ENCODE measurements at regions not wholly inside any gene's neighbourhood (a gene's known extent, or its start where the extent isn't known, plus 50 kb on each side); places are given as distances from the start of the nearest gene placed in this dataset.
"Not testable (repeated sequence)": the region's sequence is repeated elsewhere in the genome, so short reads cannot be mapped to it uniquely, and the experiment has no call there.

DNA sequence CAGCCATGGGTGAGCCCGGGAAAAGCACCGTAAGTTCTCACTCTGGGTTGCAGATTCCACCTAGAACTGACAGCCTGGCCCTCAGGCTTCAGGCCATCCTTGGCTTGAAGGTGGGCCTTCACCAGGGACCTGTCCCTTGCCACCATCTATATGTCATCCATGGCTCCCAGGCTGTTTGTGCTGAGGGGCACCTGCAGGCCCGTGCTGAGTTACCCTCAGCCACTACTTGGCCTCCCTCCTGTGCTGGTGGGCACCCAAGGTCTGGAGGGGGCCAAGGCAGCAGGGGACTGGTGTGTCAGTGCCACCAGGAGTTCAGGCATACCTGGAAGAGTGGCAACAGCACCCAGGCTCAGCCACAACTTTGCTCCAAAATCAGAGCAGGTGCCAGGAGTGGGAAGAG, 326.2 kb upstream of the SMIM21 start:
- DNase-seq (ENCODE audit: low read depth), result no peak

DNA sequence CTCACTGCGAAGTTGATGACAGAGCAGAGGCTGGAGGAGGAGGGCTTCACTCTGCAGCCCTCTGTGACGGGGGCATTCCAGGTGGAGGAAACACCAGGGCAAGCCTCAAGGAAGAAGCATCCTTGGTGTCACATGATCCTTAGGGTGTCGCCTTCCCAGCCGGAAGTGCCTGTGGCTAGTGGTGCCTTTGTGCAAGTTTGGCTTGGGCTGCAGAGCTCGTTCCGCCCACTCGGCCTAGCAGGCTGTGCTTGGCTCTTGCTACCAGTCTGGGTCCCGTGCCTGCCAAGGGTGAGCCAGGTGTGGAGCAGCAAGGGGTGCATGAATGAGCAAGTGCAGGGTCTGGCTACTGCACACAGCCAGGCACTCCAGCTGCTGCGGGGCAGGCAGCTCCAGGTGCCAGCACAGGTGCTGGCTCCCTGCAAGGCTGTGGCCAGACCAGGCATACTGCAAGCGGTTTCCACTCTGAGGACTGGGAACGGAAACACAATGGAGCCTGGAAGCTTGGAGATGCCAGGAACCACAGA, 325.3 kb upstream of the SMIM21 start:
- DNase-seq (ENCODE audit: low read depth), result no peak

GRCh38 chr18:75745147-75745546, 317.6 kb upstream of the SMIM21 start:
- peak; percentile 61 for DNase-seq (ENCODE audit: low read depth)

DNA sequence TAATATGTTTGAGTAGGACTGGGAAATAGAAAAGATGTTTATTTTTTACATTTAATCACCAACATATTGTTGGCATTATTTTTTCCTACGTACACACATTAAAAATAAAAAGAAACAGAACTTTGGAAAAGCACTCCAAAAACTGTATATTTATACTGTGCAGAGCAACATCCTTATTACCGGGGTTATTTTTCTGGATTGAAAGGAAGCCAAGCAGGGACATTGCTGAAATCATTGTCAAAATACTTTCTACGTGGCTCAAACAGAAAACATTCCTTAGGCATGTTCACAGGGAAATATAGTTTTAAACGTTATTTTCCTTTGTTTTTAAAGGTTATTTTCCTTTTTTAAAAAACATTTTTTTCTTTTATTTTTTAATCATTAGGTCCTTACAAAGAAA, 315.0 kb upstream of the SMIM21 start:
- no peak for DNase-seq (ENCODE audit: low read depth)

DNA sequence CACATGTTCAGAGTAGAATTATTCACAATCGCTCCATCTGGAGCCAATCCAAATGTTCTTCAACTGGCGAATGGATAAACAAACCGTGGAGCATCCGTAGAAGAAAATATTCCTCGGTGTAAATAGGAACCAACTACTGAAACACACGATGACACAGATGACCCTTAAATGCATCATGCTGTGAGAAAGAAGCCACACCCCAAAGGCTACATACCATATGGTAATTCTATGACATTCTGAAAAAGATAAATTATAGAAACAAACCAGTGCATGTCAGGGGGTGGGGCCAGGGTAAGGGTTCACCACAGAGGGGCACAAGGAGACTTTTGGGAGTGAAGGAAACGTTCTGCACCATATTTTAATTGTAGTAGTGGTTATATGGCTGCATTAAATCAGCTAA, 312.2 kb upstream of the SMIM21 start:
- DNase-seq (ENCODE audit: low read depth), result peak; percentile 8

DNA sequence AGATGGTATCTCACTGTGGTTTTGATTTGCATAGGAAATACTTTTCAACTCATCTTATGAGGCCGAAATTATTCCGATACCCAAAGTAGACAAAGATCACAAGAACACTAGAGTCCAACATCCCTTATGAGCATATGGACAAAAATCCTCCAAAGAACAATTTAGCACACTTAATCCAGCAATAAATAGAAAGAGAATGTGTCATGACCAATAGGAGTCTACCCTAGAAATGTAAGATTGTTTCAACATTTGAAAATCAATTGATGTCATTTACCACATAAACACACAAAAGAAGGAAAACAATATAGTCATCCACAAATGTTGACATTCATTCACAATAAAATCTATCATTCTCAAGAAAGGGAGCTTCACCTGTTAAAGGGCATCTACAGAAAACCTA, 307.8 kb upstream of the SMIM21 start:
- DNase-seq (ENCODE audit: low read depth), result no peak

DNA sequence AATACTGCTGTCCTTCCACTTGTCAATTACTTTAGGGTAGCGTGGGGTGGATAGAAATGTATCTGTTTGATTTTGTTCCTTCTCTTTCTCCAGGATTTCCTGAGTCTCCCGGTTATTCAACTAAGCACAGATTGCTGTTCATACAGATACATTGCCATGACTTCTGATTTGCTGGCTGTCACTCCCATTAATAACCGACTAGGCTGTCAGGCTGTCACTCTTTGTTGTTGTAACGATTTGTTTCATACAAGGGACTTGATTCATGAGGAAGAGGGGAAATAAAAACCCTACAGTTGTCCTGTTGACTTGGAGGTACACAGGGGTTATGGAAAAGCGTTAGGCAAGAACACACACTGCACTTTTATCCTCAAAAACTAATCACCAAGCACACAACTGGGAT, 302.7 kb upstream of the SMIM21 start:
- no peak for DNase-seq (ENCODE audit: low read depth)

- no peak for DNase-seq (ENCODE audit: low read depth)
These were observed 301.1 kb upstream of the SMIM21 start for GRCh38 chr18:75728621-75729020.

GRCh38 chr18:75727456-75727855, 300.0 kb upstream of the SMIM21 start:
- peak; percentile 61 for DNase-seq (ENCODE audit: low read depth)

GRCh38 chr18:75723521-75724340, 296.2 kb upstream of the SMIM21 start:
- DNase-seq (ENCODE audit: low read depth), result peak; percentile 50

GRCh38 chr18:75714766-75715165, 287.3 kb upstream of the SMIM21 start:
- no peak for DNase-seq (ENCODE audit: low read depth)

DNA sequence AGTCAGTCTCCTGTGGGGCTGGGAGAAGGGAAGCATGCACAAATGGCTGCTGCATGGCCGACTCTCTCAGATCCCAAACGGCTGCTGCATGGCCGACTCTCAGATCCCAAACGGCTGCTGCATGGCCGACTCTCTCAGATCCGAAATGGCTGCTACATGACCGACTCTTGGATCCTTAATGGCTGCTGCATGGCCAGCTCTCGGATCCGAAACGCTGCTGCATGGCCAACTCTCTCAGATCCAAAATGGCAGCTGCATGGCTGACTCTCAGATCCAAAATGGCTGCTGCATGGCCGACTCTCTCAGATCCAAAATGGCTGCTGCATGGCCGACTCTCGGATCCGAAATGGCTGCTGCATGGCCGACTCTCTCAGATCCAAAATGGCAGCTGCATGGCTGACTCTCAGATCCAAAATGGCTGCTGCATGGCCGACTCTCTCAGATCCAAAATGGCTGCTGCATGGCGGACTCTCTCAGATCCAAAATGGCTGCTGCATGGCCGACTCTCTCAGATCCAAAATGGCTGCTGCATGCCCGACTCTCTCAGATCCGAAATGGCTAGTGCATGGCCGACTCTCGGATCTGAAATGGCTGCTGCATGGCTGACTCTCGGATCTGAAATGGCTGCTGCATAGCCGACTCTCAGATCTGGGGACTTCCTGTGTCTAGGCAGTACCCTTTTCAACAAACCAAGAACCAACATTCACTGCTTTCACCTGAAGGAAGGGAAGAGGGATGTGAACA, 284.8 kb upstream of the SMIM21 start:
- DNase-seq (ENCODE audit: low read depth), result not testable (repeated sequence)

DNA sequence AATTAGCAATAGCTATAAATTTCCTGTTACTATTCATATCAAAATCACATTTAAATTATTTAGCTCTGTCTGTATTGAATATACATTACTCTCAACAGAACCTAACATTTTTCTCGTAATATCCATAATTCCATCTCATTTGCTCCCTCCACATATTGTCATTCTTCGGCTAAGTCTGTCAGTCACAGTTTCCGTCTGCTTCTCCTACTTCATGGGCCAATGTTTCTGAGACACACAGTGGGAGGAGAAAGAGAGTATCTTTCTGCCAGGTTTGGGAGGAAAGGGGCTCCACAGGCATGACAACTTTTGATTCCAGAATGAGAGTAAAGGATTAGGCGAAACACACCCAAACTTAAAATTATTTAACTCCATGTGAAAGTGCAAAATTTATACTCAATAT, 273.1 kb upstream of the SMIM21 start:
- no peak for DNase-seq (ENCODE audit: low read depth)

- DNase-seq (ENCODE audit: low read depth), result peak; percentile 60
These were observed 271.4 kb upstream of the SMIM21 start for GRCh38 chr18:75698861-75699260.

DNA sequence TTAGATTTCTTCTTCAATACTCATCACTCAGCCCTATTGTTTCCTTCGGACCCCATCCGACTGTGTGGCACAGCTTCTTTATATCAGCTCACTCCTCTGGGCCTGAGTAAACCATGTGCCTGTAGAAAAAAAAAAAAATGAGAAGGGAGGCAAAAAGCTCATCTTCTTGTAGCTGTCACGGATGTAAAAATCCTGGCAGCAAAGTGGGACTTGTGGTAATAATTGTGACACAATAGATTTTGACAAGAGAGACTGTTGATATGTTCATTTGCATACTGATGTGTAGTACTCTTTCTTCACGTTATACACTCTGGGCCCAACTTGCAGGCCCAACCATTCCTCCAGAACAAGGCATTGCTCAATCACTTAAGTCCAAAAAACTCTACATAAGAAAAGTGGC, 270.0 kb upstream of the SMIM21 start:
- no peak for DNase-seq (ENCODE audit: low read depth)

DNA sequence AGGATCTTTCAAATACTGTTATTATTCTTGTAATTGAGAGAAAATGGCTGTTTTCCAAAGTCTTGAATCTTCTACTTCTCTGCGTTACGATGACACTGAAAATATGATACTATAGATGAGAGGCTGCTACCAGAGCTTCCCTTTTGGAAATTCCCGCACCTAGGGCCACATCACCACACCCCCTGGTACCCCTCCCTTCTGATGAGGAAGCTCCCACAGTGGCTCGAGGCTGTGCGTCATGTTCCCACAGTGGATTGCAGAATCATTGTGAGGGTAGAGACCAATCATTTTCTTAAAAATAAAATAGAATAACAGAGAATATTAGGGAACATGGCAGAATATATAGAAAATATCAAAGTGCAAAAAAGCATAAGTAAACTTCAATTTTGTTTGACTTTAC, 268.9 kb upstream of the SMIM21 start:
- no peak for DNase-seq (ENCODE audit: low read depth)

GRCh38 chr18:75694292-75694691, 266.8 kb upstream of the SMIM21 start:
- DNase-seq (ENCODE audit: low read depth), result no peak

GRCh38 chr18:75691483-75691882, 264.0 kb upstream of the SMIM21 start:
- DNase-seq (ENCODE audit: low read depth), result no peak

DNA sequence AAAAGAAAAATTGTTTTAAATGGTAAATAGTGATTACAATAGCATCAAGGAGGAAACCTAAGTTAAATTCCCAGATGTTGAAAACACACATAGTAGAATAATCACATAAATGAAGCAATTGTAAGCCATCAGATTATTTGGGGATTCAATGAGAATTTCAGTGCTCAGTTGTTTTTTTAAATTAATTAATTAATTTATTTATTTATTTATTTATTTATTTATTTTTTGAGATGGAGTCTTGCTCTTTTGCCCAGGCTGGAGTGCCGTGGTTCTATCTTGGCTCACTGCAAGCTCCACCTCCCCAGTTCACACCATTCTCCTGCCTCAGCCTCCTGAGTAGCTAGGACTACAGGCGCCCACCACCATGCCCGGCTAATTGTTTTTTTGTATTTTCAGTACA, 262.8 kb upstream of the SMIM21 start:
- not testable (repeated sequence) for DNase-seq (ENCODE audit: low read depth)

GRCh38 chr18:75687626-75688025, 260.1 kb upstream of the SMIM21 start:
- peak; percentile 45 for DNase-seq (ENCODE audit: low read depth)

GRCh38 chr18:75683426-75683825, 255.9 kb upstream of the SMIM21 start:
- DNase-seq (ENCODE audit: low read depth), result no peak

GRCh38 chr18:75681538-75682115, 254.1 kb upstream of the SMIM21 start:
- no peak for DNase-seq (ENCODE audit: low read depth)

DNA sequence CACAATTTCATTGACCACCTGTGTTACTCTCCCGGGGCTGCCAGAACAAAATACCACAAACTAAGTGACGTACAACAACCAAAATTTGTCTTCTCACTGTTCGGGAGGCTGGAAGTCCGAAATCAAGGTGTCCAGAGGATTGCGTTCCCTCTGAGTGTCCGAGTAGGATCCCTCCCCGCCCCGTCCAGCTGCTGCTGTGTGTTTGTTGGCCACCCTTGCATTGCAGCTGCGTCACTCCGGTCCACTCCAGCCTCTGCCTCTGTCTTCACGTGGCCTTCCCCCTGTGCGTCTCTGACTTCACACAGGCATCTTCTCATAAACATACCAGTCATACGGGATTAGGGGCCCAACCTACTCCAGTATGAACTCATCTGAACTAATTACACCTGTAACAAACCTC, 251.8 kb upstream of the SMIM21 start:
- DNase-seq (ENCODE audit: low read depth), result peak; percentile 26
